Psoas muscle (tissue), 7 donors: ENCODE measurements at regions not wholly inside any gene's neighbourhood (a gene's known extent, or its start where the extent isn't known, plus 50 kb on each side); places are given as distances from the start of the nearest gene placed in this dataset.

Experiments
- ATAC-seq, 4 donors: fragments of 200-7000 bp; cut with Tn5 transposase; one replicate each; pipeline ENCODE4 v1.9.1; 2020; ENCODE audit warnings: moderate library complexity in 3 of 4, mild to moderate bottlenecking in 2 of 4
- DNase-seq, 2 donors: peaks; one replicate each; pipeline ENCODE4 v3.0.0-alpha.2; 2020
- H3K27ac ChIP-seq: fragments of 200-600 bp; one replicate; pipeline ENCODE4 v1.8.0; 2022
- H3K27me3 ChIP-seq, 3 donors: fragments of 200-600 bp in 1 of 3; one replicate each; pipeline versions ENCODE4 v1.6.1 to v1.8.0; 2013 to 2022; ENCODE audit warnings: low read length in 2 of 3, mild to moderate bottlenecking in 2 of 3, moderate library complexity in 1 of 3; ENCODE audit not compliant: insufficient read depth in 3 of 3
- H3K36me3 ChIP-seq, 2 donors: fragments of 200-600 bp in 1 of 2; one replicate each; pipeline versions ENCODE4 v1.6.1 to v1.8.0; 2013 to 2022; ENCODE audit warnings: low read depth in 1 of 2, mild to moderate bottlenecking in 1 of 2, moderate library complexity in 1 of 2; ENCODE audit not compliant: insufficient read depth in 1 of 2
- H3K4me1 ChIP-seq: fragments of 200-600 bp; one replicate; pipeline ENCODE4 v1.8.0; 2022
- H3K4me3 ChIP-seq: fragments of 200-600 bp; one replicate; pipeline ENCODE4 v1.8.0; 2022; ENCODE audit warnings: mild to moderate bottlenecking
- H3K9me3 ChIP-seq: fragments of 200-600 bp; one replicate; pipeline ENCODE4 v1.8.0; 2022
- WGBS, 3 donors: extraction: QIAGEN DNeasy Blood & Tissue Kit; methylation state at CpG; one replicate each; pipeline versions ENCODE4 v1.1.6 to v1.1.7; 2013; 5-methylcytosine and 5-hydroxymethylcytosine counted together
- intact Hi-C, 2 donors: fragments of 100-400 bp; cut with DNase I; formaldehyde crosslinking; loops; one replicate each; pipeline versions ENCODE4 v1.11.0 to v1.14.2; 2022
- TF ChIP-seq, protein P1 (sequence below): fragments of 200-600 bp; IDR thresholded peaks from one replicate; pipeline ENCODE4 v1.8.0; 2022; ENCODE audit warnings: antibody characterized with exemption
- donor health status: healthy with polysubstance abuse.
- donor health status: DM: no; HTN: no; CAD: no; lungs with moderate emphysema.
- donor health status: Bipolar disorder and iron deficiency.
- donor health status: healthy.
- donor health status: DM: yes; HTN: yes; CAD: no.
- donor health status: DM: no; HTN: no; CAD: no.
- donor health status: DM: yes; HTN: yes; CAD: no.

DNA sequence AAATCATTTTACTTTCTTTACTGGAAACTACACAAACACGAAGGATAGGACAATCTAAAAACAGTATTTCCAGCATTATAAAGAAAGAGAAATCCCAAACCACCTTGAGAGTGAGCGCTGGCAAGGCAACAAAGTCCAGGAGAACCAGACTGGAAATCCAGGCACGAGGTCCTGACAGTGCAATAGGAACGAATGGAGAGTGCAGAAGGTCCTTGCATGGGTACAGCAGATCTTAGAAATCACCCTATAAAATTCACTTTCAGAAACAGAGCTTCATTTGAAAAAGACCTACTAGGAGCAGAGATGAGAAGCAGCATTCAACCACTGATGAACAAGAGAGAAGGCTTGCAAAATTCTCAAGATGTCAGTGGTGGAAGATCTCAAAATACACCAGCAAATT lies 133.7 kb upstream of the ST8SIA4 start:
- Histone ChIP-seq H3K27me3 (no peaks in the 10 kb centered on the region), H3K36me3 (no peaks in the 10 kb centered on the region), H3K4me3 (no peak overlapping the region), H3K9me3 (no peaks in the 10 kb centered on the region), H3K27ac (no peak overlapping the region), H3K4me1 (no peaks in the 10 kb centered on the region)
- ATAC-seq (no peak), DNase-seq (no peak)
- TF ChIP-seq, protein P1, sequence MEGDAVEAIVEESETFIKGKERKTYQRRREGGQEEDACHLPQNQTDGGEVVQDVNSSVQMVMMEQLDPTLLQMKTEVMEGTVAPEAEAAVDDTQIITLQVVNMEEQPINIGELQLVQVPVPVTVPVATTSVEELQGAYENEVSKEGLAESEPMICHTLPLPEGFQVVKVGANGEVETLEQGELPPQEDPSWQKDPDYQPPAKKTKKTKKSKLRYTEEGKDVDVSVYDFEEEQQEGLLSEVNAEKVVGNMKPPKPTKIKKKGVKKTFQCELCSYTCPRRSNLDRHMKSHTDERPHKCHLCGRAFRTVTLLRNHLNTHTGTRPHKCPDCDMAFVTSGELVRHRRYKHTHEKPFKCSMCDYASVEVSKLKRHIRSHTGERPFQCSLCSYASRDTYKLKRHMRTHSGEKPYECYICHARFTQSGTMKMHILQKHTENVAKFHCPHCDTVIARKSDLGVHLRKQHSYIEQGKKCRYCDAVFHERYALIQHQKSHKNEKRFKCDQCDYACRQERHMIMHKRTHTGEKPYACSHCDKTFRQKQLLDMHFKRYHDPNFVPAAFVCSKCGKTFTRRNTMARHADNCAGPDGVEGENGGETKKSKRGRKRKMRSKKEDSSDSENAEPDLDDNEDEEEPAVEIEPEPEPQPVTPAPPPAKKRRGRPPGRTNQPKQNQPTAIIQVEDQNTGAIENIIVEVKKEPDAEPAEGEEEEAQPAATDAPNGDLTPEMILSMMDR: no peak
- WGBS, 3 donors: 69 to 77% (median 70%) methylated on average over 4 of the region's 4 CpGs
- intact Hi-C loops: loop anchor here in 1 of 2 donors (10.0 kb wide), 1 partner anchor 412 kb away; no protein-coding TSS in a partner anchor

DNA sequence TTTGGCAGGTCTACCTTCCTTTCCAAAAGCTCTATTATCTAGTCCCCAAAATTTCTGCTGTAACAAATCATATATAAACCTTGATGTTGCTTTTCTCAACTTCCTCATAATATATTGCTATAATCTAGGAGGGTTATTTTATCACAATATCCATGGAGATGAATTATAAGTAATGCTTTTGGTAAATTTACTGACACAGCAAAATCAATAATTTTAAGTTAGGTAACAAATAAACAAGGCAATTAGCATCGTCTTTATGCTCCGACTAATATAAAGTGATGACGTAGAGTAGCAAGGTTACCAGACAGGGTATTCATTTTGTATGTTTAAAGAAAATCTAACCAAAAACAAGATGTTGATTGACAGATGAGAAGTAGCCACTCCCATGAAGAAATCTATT lies 132.3 kb upstream of the ST8SIA4 start:
- Histone ChIP-seq H3K4me3 (no peak overlapping the region), H3K4me1 (no peaks in the 10 kb centered on the region), H3K27me3 (no peaks in the 10 kb centered on the region), H3K36me3 (no peaks in the 10 kb centered on the region), H3K27ac (no peak overlapping the region), H3K9me3 (no peaks in the 10 kb centered on the region)
- intact Hi-C loops: loop anchor here in 1 of 2 donors (10.0 kb wide), 1 partner anchor 411 kb away; no protein-coding TSS in a partner anchor
- WGBS, 3 donors: 95 to 98% (median 97%) methylated on average over 3 of the region's 3 CpGs
- DNase-seq: no peak
- TF ChIP-seq, protein P1: no peak
- no peak for ATAC-seq

DNA sequence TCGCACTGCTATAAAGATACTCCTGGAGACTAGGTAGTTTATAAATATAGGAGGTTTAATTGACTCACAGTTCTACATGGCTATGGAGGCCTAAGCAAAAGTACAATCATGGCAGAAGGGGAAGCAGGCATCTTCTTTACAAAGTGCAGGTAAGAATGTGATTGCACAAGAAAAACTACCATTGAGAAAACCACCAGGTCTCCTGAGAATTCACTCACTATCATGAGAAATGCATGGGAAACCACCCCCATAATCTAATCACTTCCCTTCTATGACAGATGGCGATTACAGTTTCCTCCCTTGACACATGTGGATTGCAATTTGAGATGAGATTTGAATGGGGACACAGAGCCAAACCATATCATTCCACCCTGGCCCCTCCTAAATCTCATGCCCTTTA lies 121.2 kb upstream of the ST8SIA4 start:
- no peak overlapping the region for H3K27ac ChIP-seq
- DNase-seq (no peak), ATAC-seq (no peak)
- intact Hi-C loops: no loop called here
- no peaks in the 10 kb centered on the region for H3K36me3 ChIP-seq
- H3K27me3 ChIP-seq: no peaks in the 10 kb centered on the region
- no peaks in the 10 kb centered on the region for H3K4me1 ChIP-seq
- TF ChIP-seq, protein P1: no peak
- 67 to 75% (median 73%) methylated on average over 2 of the region's 2 CpGs for WGBS, 3 donors
- H3K4me3 ChIP-seq: no peak overlapping the region
- H3K9me3 ChIP-seq: no peaks in the 10 kb centered on the region

DNA sequence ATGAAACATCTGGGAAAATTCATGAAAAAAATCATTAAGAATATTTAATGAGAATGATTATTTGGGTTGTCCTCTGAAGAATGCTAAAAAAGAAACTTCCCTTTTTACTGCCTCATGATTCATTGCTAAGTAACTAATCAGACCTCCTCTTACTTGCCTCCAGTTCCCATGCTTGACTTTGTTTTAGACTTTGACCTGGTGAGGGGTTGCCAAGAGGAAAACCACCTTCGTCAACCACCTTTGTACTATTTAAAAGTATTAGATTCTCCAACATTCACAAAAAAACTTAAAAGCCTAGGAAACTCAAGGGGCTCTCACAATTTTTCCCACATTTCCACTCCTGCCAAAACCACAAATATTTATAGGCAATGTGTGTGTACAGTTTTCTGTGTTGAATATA lies 115.2 kb upstream of the ST8SIA4 start:
- intact Hi-C loops: no loop called here
- Histone ChIP-seq H3K36me3 (no peaks in the 10 kb centered on the region), H3K9me3 (no peaks in the 10 kb centered on the region)

DNA sequence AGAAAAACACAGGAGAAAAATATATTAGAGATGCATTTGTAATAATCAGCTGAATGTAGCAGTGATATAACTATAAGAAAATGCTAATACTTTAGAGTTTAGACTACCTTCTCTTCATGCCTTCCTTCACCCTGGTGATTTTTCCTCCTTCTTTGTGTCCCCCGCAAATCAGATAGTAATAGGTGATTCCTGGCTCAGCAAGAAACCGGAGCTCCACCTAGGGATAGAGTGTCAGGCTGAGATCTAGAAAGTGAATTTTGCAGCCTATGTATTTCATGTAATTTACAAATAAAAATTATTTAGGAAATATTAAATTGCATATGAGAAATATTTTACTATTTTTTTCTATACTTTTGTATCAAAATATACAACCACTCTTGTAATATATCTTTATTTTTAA lies 109.8 kb upstream of the ST8SIA4 start:
- TF ChIP-seq, protein P1: no peak
- intact Hi-C loops: no loop called here
- Histone ChIP-seq H3K36me3 (no peaks in the 10 kb centered on the region), H3K4me3 (no peak overlapping the region), H3K27me3 (no peaks in the 10 kb centered on the region), H3K27ac (no peak overlapping the region), H3K4me1 (no peaks in the 10 kb centered on the region), H3K9me3 (no peaks in the 10 kb centered on the region)
- 38 to 61% (median 57%) methylated on average over 2 of the region's 2 CpGs for WGBS, 3 donors
- ATAC-seq: no peak
- no peak for DNase-seq

More for the DNA sequence above, 115.2 kb upstream of the ST8SIA4 start:
- no peak for DNase-seq
- ATAC-seq: no peak
- Histone ChIP-seq H3K27ac (no peak overlapping the region), H3K4me3 (no peak overlapping the region), H3K27me3 (no peaks in the 10 kb centered on the region), H3K4me1 (no peaks in the 10 kb centered on the region)
- 62 to 75% (median 66%) methylated on average over 1 of the region's 1 CpG for WGBS, 3 donors
- TF ChIP-seq, protein P1: no peak
